ENCODE measurements at regions not wholly inside any gene's neighbourhood (a gene's known extent, or its start where the extent isn't known, plus 50 kb on each side); places are given as distances from the start of the nearest gene placed in this dataset.

- Mint-ChIP-seq H3K4me3 (no peak overlapping the region), H3K27ac (no peak overlapping the region), H3K36me3 (no peaks in the 10 kb centered on the region), H3K9me3 (peaks cover 3% of the 10 kb centered on the region), H3K27me3 (ENCODE audit: insufficient read depth, low read depth) (no peaks in the 10 kb centered on the region), H3K4me1 (peaks cover 12% of the 10 kb centered on the region)
- no peaks in the 10 kb centered on the region for H3K27me3 ChIP-seq
- no peak for DNase-seq (ENCODE audit: low spot score)
- no peak overlapping the region for H3K4me3 ChIP-seq
- no peaks in the 10 kb centered on the region for H3K9me3 ChIP-seq (ENCODE audit: low read depth)
- no peak overlapping the region for H3K4me2 ChIP-seq
- H3K9ac ChIP-seq, result no peak overlapping the region
- peaks cover 4% of the 10 kb centered on the region for H3F3A ChIP-seq (ENCODE audit: low read depth)
- H4K20me1 ChIP-seq (ENCODE audit: low read depth), result no peaks in the 10 kb centered on the region
- TF ChIP-seq CTCF (IDR thresholded peaks at IDR 0.05), result no peak
- TF ChIP-seq EZH2phosphoT487 (IDR thresholded peaks at IDR 0.05), result no peak
- TF ChIP-seq EZH2 (IDR thresholded peaks at IDR 0.05), result no peak
- H3K79me2 ChIP-seq (ENCODE audit: low read depth), result no peaks in the 10 kb centered on the region
- no peaks in the 10 kb centered on the region for H3K36me3 ChIP-seq
- no peak overlapping the region for H3K27ac ChIP-seq
- H2AFZ ChIP-seq (replicated peaks), result no peak overlapping the region
- H3K4me1 ChIP-seq, result peaks cover 7% of the 10 kb centered on the region
These were observed 470.1 kb upstream of the ADARB2 start for GRCh38 chr10:2207246-2207922.

- no peak overlapping the region for H3K27ac Mint-ChIP-seq
- no peaks in the 10 kb centered on the region for H3K27me3 Mint-ChIP-seq (ENCODE audit: insufficient read depth, low read depth)
- Histone ChIP-seq H3K27ac (no peak overlapping the region), H3K4me1 (peaks cover 17% of the 10 kb centered on the region), H3K79me2 (ENCODE audit: low read depth) (no peaks in the 10 kb centered on the region), H2AFZ (replicated peaks) (peak overlapping the region; percentile 35), H3K36me3 (no peaks in the 10 kb centered on the region), H3K4me3 (no peak overlapping the region), H3K9me3 (ENCODE audit: low read depth) (no peaks in the 10 kb centered on the region), H3K27me3 (no peaks in the 10 kb centered on the region), H3K4me2 (no peak overlapping the region), H3K9ac (no peak overlapping the region), H3F3A (ENCODE audit: low read depth) (peaks cover 7% of the 10 kb centered on the region), H4K20me1 (ENCODE audit: low read depth) (no peaks in the 10 kb centered on the region)
- H3K4me3 Mint-ChIP-seq, result no peak overlapping the region
- no peaks in the 10 kb centered on the region for H3K36me3 Mint-ChIP-seq
- DNase-seq (ENCODE audit: low spot score), result no peak
- peaks cover 3% of the 10 kb centered on the region for H3K9me3 Mint-ChIP-seq
- peaks cover 15% of the 10 kb centered on the region for H3K4me1 Mint-ChIP-seq
- no peak for TF ChIP-seq CTCF (IDR thresholded peaks at IDR 0.05)
- TF ChIP-seq EZH2 (IDR thresholded peaks at IDR 0.05), result no peak
- no peak for TF ChIP-seq EZH2phosphoT487 (IDR thresholded peaks at IDR 0.05)
These were observed 468.1 kb upstream of the ADARB2 start for GRCh38 chr10:2205406-2205805.

- Mint-ChIP-seq H3K27me3 (ENCODE audit: insufficient read depth, low read depth) (peaks cover 2% of the 10 kb centered on the region), H3K27ac (peak overlapping the region; percentile 19), H3K9me3 (peaks cover 11% of the 10 kb centered on the region), H3K4me3 (no peak overlapping the region), H3K36me3 (no peaks in the 10 kb centered on the region), H3K4me1 (peaks cover 10% of the 10 kb centered on the region)
- H3K36me3 ChIP-seq, result no peaks in the 10 kb centered on the region
- no peaks in the 10 kb centered on the region for H3K79me2 ChIP-seq (ENCODE audit: low read depth)
- no peak overlapping the region for H3K9ac ChIP-seq
- peaks cover 7% of the 10 kb centered on the region for H3F3A ChIP-seq (ENCODE audit: low read depth)
- peak overlapping the region; percentile 54 for H3K4me2 ChIP-seq
- TF ChIP-seq EZH2 (IDR thresholded peaks at IDR 0.05) (no peak), CTCF (IDR thresholded peaks at IDR 0.05) (no peak), EZH2phosphoT487 (IDR thresholded peaks at IDR 0.05) (no peak)
- H3K27me3 ChIP-seq, result no peaks in the 10 kb centered on the region
- peak overlapping the region; percentile 52 for H2AFZ ChIP-seq (replicated peaks)
- DNase-seq (ENCODE audit: low spot score), result peak; percentile 71
- H3K4me3 ChIP-seq, result no peak overlapping the region
- H3K27ac ChIP-seq, result no peak overlapping the region
- peaks cover 17% of the 10 kb centered on the region for H3K4me1 ChIP-seq
- no peaks in the 10 kb centered on the region for H4K20me1 ChIP-seq (ENCODE audit: low read depth)
- H3K9me3 ChIP-seq (ENCODE audit: low read depth), result peaks cover 4% of the 10 kb centered on the region
These were observed 465.1 kb upstream of the ADARB2 start for GRCh38 chr10:2202401-2202800.
